HEK293 (cell line): ENCODE measurements at regions not wholly inside any gene's neighbourhood (a gene's known extent, or its start where the extent isn't known, plus 50 kb on each side); places are given as distances from the start of the nearest gene placed in this dataset.

Source experiments
- CTCF ChIA-PET: fragments of 350-600 bp; formaldehyde crosslinking; extraction: SDS; loops from one replicate; lab custom pipeline; 2021; ENCODE audit warnings: antibody characterized with exemption; lab: Yijun Ruan, JAX
- POLR2A ChIA-PET: fragments of 300-600 bp; formaldehyde crosslinking; extraction: SDS; loops from one replicate; lab custom pipeline; 2020; ENCODE audit warnings: antibody characterized with exemption, inconsistent platforms; lab: Yijun Ruan, JAX
- H3K27ac ChIP-seq: fragments of 200-500 bp; sonication (Bioruptor generic); 2 replicates; pipeline ENCODE4 v1.5.1; 2014; ENCODE audit warnings: low read depth, low read length, control low read depth, inconsistent platforms; ENCODE audit errors: extremely low read depth
- H3K36me3 ChIP-seq, 2 experiments: fragments of 200-500 bp in 1 of 2; sonication (Bioruptor generic) in 1 of 2; 1 replicate in 1 of 2; 2 replicates in 1 of 2; pipeline ENCODE4 v1.5.1; 2014 to 2017; ENCODE audit warnings: inconsistent platforms in 2 of 2, low read length in 2 of 2; ENCODE audit not compliant: control insufficient read depth in 2 of 2, insufficient read depth in 1 of 2
- H3K4me1 ChIP-seq: fragments of 200-500 bp; sonication (Bioruptor generic); 2 replicates; pipeline ENCODE4 v1.5.1; 2014; ENCODE audit warnings: mild to moderate bottlenecking, low read length, inconsistent platforms; ENCODE audit not compliant: control insufficient read depth, insufficient read depth
- H3K4me3 ChIP-seq: 2 replicates; pipeline ENCODE4 v1.5.1; 2011; ENCODE audit warnings: low read depth, mild to moderate bottlenecking, control low read depth, low read length, moderate library complexity
- H3K9me3 ChIP-seq: fragments of 200-500 bp; sonication (Bioruptor generic); 2 replicates; pipeline ENCODE4 v1.5.1; 2014; ENCODE audit warnings: low read depth, low read length, inconsistent platforms; ENCODE audit not compliant: control insufficient read depth, insufficient read depth
- BCL6B ChIP-seq: fragments of 450-650 bp; formaldehyde crosslinking; IDR thresholded peaks from 2 replicates; pipeline ENCODE4 v1.5.1; 2017; ENCODE audit warnings: missing biosample characterization, missing genetic modification characterization
- EGR2 ChIP-seq: fragments of 450-650 bp; formaldehyde crosslinking; IDR thresholded peaks from 2 replicates; pipeline ENCODE4 v1.5.1; 2016; ENCODE audit warnings: low read depth, missing biosample characterization, missing genetic modification characterization
- GLIS1 ChIP-seq: fragments of 450-650 bp; formaldehyde crosslinking; IDR thresholded peaks from 2 replicates; pipeline ENCODE4 v1.5.1; 2016; ENCODE audit warnings: missing biosample characterization, missing genetic modification characterization
- HOXD13 ChIP-seq: sonication (generic); formaldehyde crosslinking; IDR thresholded peaks from 2 replicates; pipeline ENCODE4 v1.8.0; 2022; ENCODE audit warnings: missing genetic modification reagents, borderline replicate concordance
- IKZF3 ChIP-seq: fragments of 450-650 bp; IDR thresholded peaks from 2 replicates; pipeline ENCODE4 v1.5.0; 2018; ENCODE audit warnings: missing biosample characterization, mild to moderate bottlenecking, missing genetic modification characterization, moderate library complexity
- INSM2 ChIP-seq: fragments of 450-650 bp; formaldehyde crosslinking; IDR thresholded peaks from 2 replicates; pipeline ENCODE4 v1.5.1; 2016; ENCODE audit warnings: missing biosample characterization, missing genetic modification characterization
- KLF10 ChIP-seq: fragments of 450-650 bp; IDR thresholded peaks from 2 replicates; pipeline ENCODE4 v1.5.1; 2018; ENCODE audit warnings: missing biosample characterization, mild to moderate bottlenecking, missing genetic modification characterization
- OSR2 ChIP-seq: fragments of 450-650 bp; formaldehyde crosslinking; IDR thresholded peaks from 2 replicates; pipeline ENCODE4 v1.5.1; 2016; ENCODE audit warnings: missing biosample characterization, missing genetic modification characterization
- REST ChIP-seq: fragments of 450-650 bp; formaldehyde crosslinking; IDR thresholded peaks from 2 replicates; pipeline ENCODE4 v1.5.1; 2016; ENCODE audit warnings: missing biosample characterization, missing genetic modification characterization
- SCRT2 ChIP-seq: fragments of 450-650 bp; formaldehyde crosslinking; IDR thresholded peaks from 2 replicates; pipeline ENCODE4 v1.5.1; 2016; ENCODE audit warnings: missing biosample characterization, missing genetic modification characterization
- ZBTB6 ChIP-seq: fragments of 450-650 bp; formaldehyde crosslinking; IDR thresholded peaks from 2 replicates; pipeline ENCODE4 v1.5.1; 2017; ENCODE audit warnings: missing biosample characterization, missing genetic modification characterization
- ZIC2 ChIP-seq: fragments of 450-650 bp; formaldehyde crosslinking; IDR thresholded peaks from 2 replicates; pipeline ENCODE4 v1.5.1; 2016; ENCODE audit warnings: missing biosample characterization, missing genetic modification characterization
- ZNF155 ChIP-seq: fragments of 450-650 bp; formaldehyde crosslinking; IDR thresholded peaks from 2 replicates; pipeline ENCODE4 v1.5.1; 2016; ENCODE audit warnings: missing biosample characterization, missing genetic modification characterization
- ZNF157 ChIP-seq: fragments of 450-650 bp; formaldehyde crosslinking; IDR thresholded peaks from 2 replicates; pipeline ENCODE4 v1.5.1; 2016; ENCODE audit warnings: missing biosample characterization, missing genetic modification characterization
- ZNF248 ChIP-seq: fragments of 450-650 bp; formaldehyde crosslinking; IDR thresholded peaks from 2 replicates; pipeline ENCODE4 v1.5.1; 2017; ENCODE audit warnings: missing biosample characterization, missing genetic modification characterization
- ZNF423 ChIP-seq: fragments of 450-650 bp; formaldehyde crosslinking; IDR thresholded peaks from 2 replicates; pipeline ENCODE4 v1.5.1; 2016; ENCODE audit warnings: missing biosample characterization, missing genetic modification characterization
- ZNF518A ChIP-seq: fragments of 450-650 bp; formaldehyde crosslinking; conservative IDR thresholded peaks from 2 replicates; pipeline ENCODE4 v1.5.1; 2016; ENCODE audit warnings: low read depth, missing biosample characterization, missing genetic modification characterization
- ZNF585B ChIP-seq: fragments of 450-650 bp; formaldehyde crosslinking; IDR thresholded peaks from 2 replicates; pipeline ENCODE4 v1.5.1; 2016; ENCODE audit warnings: missing biosample characterization, missing genetic modification characterization
- ZNF596 ChIP-seq: fragments of 450-650 bp; IDR thresholded peaks from 2 replicates; pipeline ENCODE4 v1.5.0; 2018; ENCODE audit warnings: missing biosample characterization, mild to moderate bottlenecking, missing genetic modification characterization, moderate library complexity
- ZNF621 ChIP-seq: fragments of 450-650 bp; formaldehyde crosslinking; IDR thresholded peaks from 2 replicates; pipeline ENCODE4 v1.5.1; 2017; ENCODE audit warnings: missing biosample characterization, missing genetic modification characterization
- ZSCAN16 ChIP-seq: fragments of 450-650 bp; formaldehyde crosslinking; IDR thresholded peaks from 2 replicates; pipeline ENCODE4 v1.5.1; 2016; ENCODE audit warnings: missing biosample characterization, missing genetic modification characterization
- ZSCAN23 ChIP-seq: fragments of 450-650 bp; formaldehyde crosslinking; IDR thresholded peaks from 2 replicates; pipeline ENCODE4 v1.5.1; 2016; ENCODE audit warnings: missing biosample characterization, missing genetic modification characterization

- CTCF ChIA-PET, result interaction anchor here (0.7 to 1.1 kb wide), 2 partner anchors 60 to 298 kb away, joined by 3 to 5 read pairs; no protein-coding TSS in a partner anchor
- H3K36me3 ChIP-seq, result no peaks in the 10 kb centered on the region
- POLR2A ChIA-PET, result no interaction called here
- TF ChIP-seq OSR2 (tag by site-specific recombination) (no peak), ZNF621 (tag by site-specific recombination) (no peak), ZNF596 (tag by site-specific recombination) (no peak), IKZF3 (tag by site-specific recombination) (no peak), ZSCAN23 (tag by site-specific recombination) (no peak), ZNF518A (tag by site-specific recombination) (no peak), INSM2 (tag by site-specific recombination) (no peak), ZBTB6 (tag by site-specific recombination) (no peak), EGR2 (tag by site-specific recombination) (no peak), GLIS1 (tag by site-specific recombination) (no peak), ZNF155 (tag by site-specific recombination) (no peak), ZNF157 (tag by site-specific recombination) (no peak), ZNF248 (tag by site-specific recombination) (no peak), SCRT2 (no peak), ZSCAN16 (no peak), ZNF585B (no peak), HOXD13 (no peak)
- no peaks in the 10 kb centered on the region for H3K9me3 ChIP-seq
- no peak overlapping the region for H3K4me3 ChIP-seq
- no peak overlapping the region for H3K27ac ChIP-seq
- H3K4me1 ChIP-seq, result no peaks in the 10 kb centered on the region
These were observed 61.6 kb upstream of the SPP1 start for GRCh38 chr4:87913896-87914295.

- no peaks in the 10 kb centered on the region for H3K4me1 ChIP-seq
These were observed 59.9 kb upstream of the SPP1 start for GRCh38 chr4:87915621-87916020.

More at GRCh38 chr4:87915621-87916020, 59.9 kb upstream of the SPP1 start:
- Histone ChIP-seq H3K4me3 (no peak overlapping the region), H3K9me3 (no peaks in the 10 kb centered on the region), H3K36me3 (no peaks in the 10 kb centered on the region), H3K27ac (no peak overlapping the region)
- CTCF ChIA-PET, result no interaction called here
- TF ChIP-seq BCL6B (no peak), KLF10 (tag by site-specific recombination) (no peak), REST (tag by site-specific recombination) (no peak), ZIC2 (tag by site-specific recombination) (no peak), ZNF423 (tag by site-specific recombination) (no peak)
- POLR2A ChIA-PET, result no interaction called here
